NB4 (cell line): ENCODE measurements at regions not wholly inside any gene's neighbourhood (a gene's known extent, or its start where the extent isn't known, plus 50 kb on each side); places are given as distances from the start of the nearest gene placed in this dataset.

Source experiments
- CTCF ChIP-seq: IDR thresholded peaks from one replicate; pipeline ENCODE4 v1.5.1; 2012; ENCODE audit warnings: low read depth, low read length
- MAX ChIP-seq: IDR thresholded peaks from 2 replicates; pipeline ENCODE4 v1.6.1; 2011; ENCODE audit warnings: low read depth, low read length
- POLR2A ChIP-seq: IDR thresholded peaks from 2 replicates; pipeline ENCODE4 v1.6.1; 2011; ENCODE audit warnings: mild to moderate bottlenecking; ENCODE audit not compliant: insufficient read length; ENCODE audit errors: extremely low read depth

- TF ChIP-seq POLR2A (no peak), CTCF (no peak), MAX (no peak)
Measured at GRCh38 chr12:93081810-93082165, 152.7 kb upstream of the EEA1 start.
